ENCODE measurements at regions not wholly inside any gene's neighbourhood (a gene's known extent, or its start where the extent isn't known, plus 50 kb on each side); places are given as distances from the start of the nearest gene placed in this dataset.

GRCh38 chr15:89035658-89036057 is 52.6 kb upstream of the ABHD2 start:
- in situ Hi-C loops (cut with MboI) (no loop called here), intact Hi-C loops (cut with micrococcal nuclease; ENCODE audit: unreplicated experiment) (no loop called here)
- ChIA-PET CTCF (no interaction called here), SMC1A (ENCODE audit: uncharacterized antibody, unreplicated experiment) (interaction anchor here (0.5 kb wide), 1 partner anchor 94 kb away, joined by 3 read pairs; no protein-coding TSS in a partner anchor), RAD21 (ENCODE audit: unreplicated experiment) (no interaction called here), POLR2A (no interaction called here)
- no peak for FAIRE-seq
- Histone ChIP-seq H3K27ac (ENCODE audit: control insufficient read depth, insufficient read depth) (no peak overlapping the region), H3K79me2 (ENCODE audit: control insufficient read depth, insufficient read depth, low read length) (no peaks in the 10 kb centered on the region), H3K4me2 (ENCODE audit: control insufficient read depth, insufficient read depth) (no peak overlapping the region), H3K9me3 (replicated peaks; ENCODE audit: control insufficient read depth, insufficient read depth, low read length) (no peaks in the 10 kb centered on the region; the same call in 2 of the 3 replicates), H3K9ac (ENCODE audit: control insufficient read depth, insufficient read depth, low read length) (no peak overlapping the region), H3K36me3 (ENCODE audit: control insufficient read depth in 2 of 2, insufficient read depth in 2 of 2, low read length in 1 of 2) (no peaks in the 10 kb centered on the region), H3K4me1 (ENCODE audit: control insufficient read depth, insufficient read depth, low read length) (no peaks in the 10 kb centered on the region), H4K20me1 (ENCODE audit: control insufficient read depth, insufficient read depth) (no peaks in the 10 kb centered on the region), H3K27me3 (replicated peaks in 1 of 2; ENCODE audit: control insufficient read depth in 2 of 2, insufficient read depth in 2 of 2, low read length in 1 of 2) (no peaks in the 10 kb centered on the region), H3K4me3 (no peak overlapping the region), H2AFZ (ENCODE audit: control insufficient read depth, low read depth, low read length) (no peak overlapping the region)
- WGBS (ENCODE audit: insufficient coverage, insufficient replicate concordance, low lambda C conversion rate, missing lambda C conversion rate) = 9% methylated on average over 2 of the region's 2 CpGs
- DNase-seq (ENCODE audit: low read depth, low spot score) = no peak
- no TSS peak for BruUV-seq (replicated peaks)
- ATAC-seq = no peak
- TF ChIP-seq POLR2AphosphoS5 (IDR thresholded peaks at IDR 0.05; ENCODE audit: low read length) (no peak), STAT1 (conservative IDR thresholded peaks at IDR 0.05) (no peak), ZBTB40 (IDR thresholded peaks at IDR 0.05; ENCODE audit: borderline replicate concordance) (no peak), LARP7 (IDR thresholded peaks at IDR 0.05) (no peak), CREM (IDR thresholded peaks at IDR 0.05; ENCODE audit: low read depth) (no peak), SP1 (IDR thresholded peaks at IDR 0.05; ENCODE audit: low read depth, low read length) (no peak), TAF1 (IDR thresholded peaks at IDR 0.05; ENCODE audit: borderline replicate concordance, low read depth, low read length) (no peak), ZNF622 (IDR thresholded peaks at IDR 0.05) (no peak), ZNF384 (IDR thresholded peaks at IDR 0.05; ENCODE audit: borderline replicate concordance, low read depth, low read length) (no peak), BCL3 (IDR thresholded peaks at IDR 0.05; ENCODE audit: borderline replicate concordance, insufficient read depth, low read depth, low read length, poor library complexity, severe bottlenecking) (no peak), POLR2A (IDR thresholded peaks at IDR 0.05; ENCODE audit: low read depth, low read length) (no peak), CEBPZ (IDR thresholded peaks at IDR 0.05; ENCODE audit: low read depth, low read length) (no peak), ETV6 (conservative IDR thresholded peaks at IDR 0.05 in 1 of 2, IDR thresholded peaks at IDR 0.05 in 1 of 2; ENCODE audit: borderline replicate concordance in 1 of 2, low read depth in 1 of 2) (no peak)
- TF ChIP-seq, protein P1, sequence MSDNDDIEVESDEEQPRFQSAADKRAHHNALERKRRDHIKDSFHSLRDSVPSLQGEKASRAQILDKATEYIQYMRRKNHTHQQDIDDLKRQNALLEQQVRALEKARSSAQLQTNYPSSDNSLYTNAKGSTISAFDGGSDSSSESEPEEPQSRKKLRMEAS (IDR thresholded peaks at IDR 0.05; ENCODE audit: low read depth, low read length) = no peak
- TF ChIP-seq, protein P2, sequence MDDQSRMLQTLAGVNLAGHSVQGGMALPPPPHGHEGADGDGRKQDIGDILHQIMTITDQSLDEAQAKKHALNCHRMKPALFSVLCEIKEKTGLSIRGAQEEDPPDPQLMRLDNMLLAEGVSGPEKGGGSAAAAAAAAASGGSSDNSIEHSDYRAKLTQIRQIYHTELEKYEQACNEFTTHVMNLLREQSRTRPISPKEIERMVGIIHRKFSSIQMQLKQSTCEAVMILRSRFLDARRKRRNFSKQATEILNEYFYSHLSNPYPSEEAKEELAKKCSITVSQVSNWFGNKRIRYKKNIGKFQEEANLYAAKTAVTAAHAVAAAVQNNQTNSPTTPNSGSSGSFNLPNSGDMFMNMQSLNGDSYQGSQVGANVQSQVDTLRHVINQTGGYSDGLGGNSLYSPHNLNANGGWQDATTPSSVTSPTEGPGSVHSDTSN (IDR thresholded peaks at IDR 0.05; ENCODE audit: insufficient replicate concordance, low read depth, low read length) = no peak

Data from GM12878 (cell line).